Lung (tissue), 11 donors: ENCODE measurements at regions not wholly inside any gene's neighbourhood (a gene's known extent, or its start where the extent isn't known, plus 50 kb on each side); places are given as distances from the start of the nearest gene placed in this dataset.

Experiments used
- ATAC-seq: fragments of 200-7000 bp; cut with Tn5 transposase; one replicate; pipeline ENCODE4 v1.9.1; 2020; ENCODE audit warnings: moderate number of reproducible peaks; ENCODE audit not compliant: insufficient read depth, low FRiP score
- DNase-seq, 3 donors: peaks; one replicate each; pipeline ENCODE4 v3.0.0-alpha.2; 2013 to 2017
- H3K27ac ChIP-seq, 2 donors: one replicate each; pipeline ENCODE4 v1.5.1; 2013; ENCODE audit warnings: mild to moderate bottlenecking in 2 of 2, moderate library complexity in 2 of 2, control low read depth in 1 of 2, inconsistent platforms in 1 of 2, low read depth in 1 of 2, low read length in 1 of 2
- H3K27me3 ChIP-seq, 3 donors: one replicate each; pipeline ENCODE4 v1.5.1; 2013; ENCODE audit warnings: low read length in 2 of 3; ENCODE audit not compliant: control insufficient read depth in 3 of 3, insufficient read depth in 3 of 3
- H3K36me3 ChIP-seq, 4 donors: one replicate each; pipeline ENCODE4 v1.5.1; 2013; ENCODE audit warnings: low read length in 4 of 4, mild to moderate bottlenecking in 1 of 4, moderate library complexity in 1 of 4; ENCODE audit not compliant: control insufficient read depth in 4 of 4, insufficient read depth in 4 of 4
- H3K4me1 ChIP-seq, 5 donors: one replicate each; pipeline ENCODE4 v1.5.1; 2013; ENCODE audit warnings: low read length in 5 of 5, mild to moderate bottlenecking in 2 of 5, moderate library complexity in 1 of 5; ENCODE audit not compliant: control insufficient read depth in 5 of 5, insufficient read depth in 5 of 5
- H3K4me3 ChIP-seq: one replicate; pipeline ENCODE4 v1.5.1; 2013; ENCODE audit warnings: mild to moderate bottlenecking, control low read depth, moderate library complexity
- H3K9ac ChIP-seq, 2 donors: one replicate each; pipeline ENCODE4 v1.5.1; 2013; ENCODE audit warnings: low read length in 2 of 2, control low read depth in 1 of 2; ENCODE audit not compliant: insufficient read depth in 1 of 2
- H3K9me3 ChIP-seq, 4 donors: one replicate each; pipeline ENCODE4 v1.5.1; 2013; ENCODE audit warnings: low read length in 3 of 4, mild to moderate bottlenecking in 1 of 4, moderate library complexity in 1 of 4; ENCODE audit not compliant: control insufficient read depth in 4 of 4, insufficient read depth in 3 of 4
- CTCF ChIP-seq: IDR thresholded peaks from 2 replicates; pipeline ENCODE4 v1.5.1; 2012; ENCODE audit warnings: mild to moderate bottlenecking; ENCODE audit errors: control extremely low read depth, extremely low read depth
- WGBS, 2 donors: extraction: QIAGEN DNeasy Blood & Tissue Kit; methylation state at CpG; one replicate each; pipeline ENCODE4 v1.1.7; 2013; 5-methylcytosine and 5-hydroxymethylcytosine counted together
- donor health status: control.
- donor health status: control.
- donor health status: Bipolar disorder and iron deficiency.
- donor health status: healthy.
- donor health status: DM: yes; HTN: yes; CAD: no.

GRCh38 chrX:120775959-120776358 is 99.7 kb downstream of the CT47B1 start:
- Histone ChIP-seq H3K27me3 (peaks cover 0 to 3% (median 0%) of the 10 kb centered on the region in 3 donors), H3K36me3 (no peaks in the 10 kb centered on the region), H3K9me3 (no peaks in the 10 kb centered on the region), H3K27ac (no peak overlapping the region), H3K9ac (no peak overlapping the region), H3K4me1 (no peaks in the 10 kb centered on the region), H3K4me3 (no peak overlapping the region)
- no peak for ATAC-seq
- no peak for TF ChIP-seq CTCF
- 88 to 91% methylated on average over 3 of the region's 3 CpGs for WGBS, 2 donors
- DNase-seq = no peak

GRCh38 chrX:120774606-120775005 is 101.1 kb downstream of the CT47B1 start:
- no peak for ATAC-seq
- no peak for TF ChIP-seq CTCF
- H3K4me1 ChIP-seq = no peaks in the 10 kb centered on the region

GRCh38 chrX:120773801-120774200 is 101.9 kb downstream of the CT47B1 start:
- Histone ChIP-seq H3K4me1 (no peaks in the 10 kb centered on the region), H3K9ac (no peak overlapping the region), H3K27me3 (peaks cover 0 to 3% (median 0%) of the 10 kb centered on the region in 3 donors), H3K27ac (no peak overlapping the region), H3K9me3 (no peaks in the 10 kb centered on the region), H3K4me3 (no peak overlapping the region), H3K36me3 (no peaks in the 10 kb centered on the region)
- 49 to 72% methylated on average over 5 of the region's 5 CpGs for WGBS, 2 donors
- no peak for TF ChIP-seq CTCF
- DNase-seq = no peak
- no peak for ATAC-seq

More at GRCh38 chrX:120774606-120775005, 101.1 kb downstream of the CT47B1 start:
- Histone ChIP-seq H3K9me3 (no peaks in the 10 kb centered on the region), H3K9ac (no peak overlapping the region), H3K27me3 (peaks cover 0 to 3% (median 0%) of the 10 kb centered on the region in 3 donors), H3K27ac (no peak overlapping the region), H3K4me3 (no peak overlapping the region), H3K36me3 (no peaks in the 10 kb centered on the region)
- no peak for DNase-seq
